IMR-90 (cell line): ENCODE measurements at regions not wholly inside any gene's neighbourhood (a gene's known extent, or its start where the extent isn't known, plus 50 kb on each side); places are given as distances from the start of the nearest gene placed in this dataset.

Source experiments
- ATAC-seq: fragments of 200-7000 bp; cut with Tn5 transposase; 2 replicates; pipeline ENCODE4 v1.9.1; 2020; ENCODE audit warnings: low read depth, mild to moderate bottlenecking, moderate library complexity
- BruUV-seq: library from RNA; stranded (reverse); fragments of 400-500 nt; replicated peaks from 2 replicates; lab custom pipeline; 2021; lab: Mats Ljungman, UMichigan
- CTCF ChIA-PET: fragments of 300-600 bp; formaldehyde crosslinking; extraction: SDS; loops from one replicate; lab custom pipeline; 2021; ENCODE audit warnings: antibody characterized with exemption; lab: Yijun Ruan, JAX
- POLR2A ChIA-PET: fragments of 300-600 bp; sonication (Branson Sonifier 250); formaldehyde crosslinking; loops from one replicate; lab custom pipeline; 2022; ENCODE audit warnings: antibody characterized with exemption; ENCODE audit not compliant: unreplicated experiment; lab: Charles Lee
- DNase-seq: peaks from one replicate; pipeline ENCODE4 v3.0.0; 2013
- H2AFZ ChIP-seq: replicated peaks from 2 replicates; pipeline ENCODE3; 2013; ENCODE audit warnings: low read length, mild to moderate bottlenecking; ENCODE audit not compliant: poor library complexity
- H2AK5ac ChIP-seq: 2 replicates; pipeline ENCODE4 v1.6.1; 2013; ENCODE audit warnings: low read depth, low read length, inconsistent platforms
- H2AK9ac ChIP-seq: replicated peaks from 2 replicates; pipeline ENCODE3; 2013; ENCODE audit warnings: mild to moderate bottlenecking, low read depth, low read length, moderate library complexity; ENCODE audit not compliant: poor library complexity
- H2BK120ac ChIP-seq: 2 replicates; pipeline ENCODE4 v1.6.1; 2013; ENCODE audit warnings: low read depth, low read length, inconsistent platforms
- H2BK15ac ChIP-seq: 3 replicates; pipeline ENCODE4 v1.6.1; 2013; ENCODE audit warnings: low read depth, low read length, inconsistent platforms
- H2BK20ac ChIP-seq: 2 replicates; pipeline ENCODE4 v1.6.1; 2013; ENCODE audit warnings: low read depth, mild to moderate bottlenecking, inconsistent platforms, low read length, moderate library complexity
- H2BK5ac ChIP-seq: 2 replicates; pipeline ENCODE4 v1.6.1; 2013; ENCODE audit warnings: mild to moderate bottlenecking, low read depth, low read length, inconsistent platforms; ENCODE audit not compliant: poor library complexity, severe bottlenecking
- H3K14ac ChIP-seq: replicated peaks from 2 replicates; pipeline ENCODE4 v1.6.1; 2013; ENCODE audit warnings: low read depth, low read length, inconsistent platforms
- H3K18ac ChIP-seq: 2 replicates; pipeline ENCODE4 v1.6.1; 2013; ENCODE audit warnings: low read depth, low read length, control low read depth
- H3K23ac ChIP-seq: 2 replicates; pipeline ENCODE4 v1.6.1; 2013; ENCODE audit warnings: low read depth, low read length, inconsistent platforms
- H3K27ac ChIP-seq: 2 replicates; pipeline ENCODE4 v1.5.1; 2013; ENCODE audit warnings: mild to moderate bottlenecking, control low read depth, low read length; ENCODE audit not compliant: insufficient read depth
- H3K27me3 ChIP-seq: 2 replicates; pipeline ENCODE4 v1.6.1; 2013; ENCODE audit warnings: low read length; ENCODE audit not compliant: control insufficient read depth, insufficient read depth
- H3K36me3 ChIP-seq: 2 replicates; pipeline ENCODE4 v1.6.1; 2013; ENCODE audit warnings: low read length, mixed read lengths; ENCODE audit not compliant: control insufficient read depth, insufficient read depth
- H3K4ac ChIP-seq: 2 replicates; pipeline ENCODE4 v1.6.1; 2013; ENCODE audit warnings: low read depth, low read length, inconsistent platforms
- H3K4me1 ChIP-seq: 2 replicates; pipeline ENCODE4 v1.6.1; 2013; ENCODE audit warnings: low read length, mixed read lengths; ENCODE audit not compliant: control insufficient read depth, insufficient read depth
- H3K4me2 ChIP-seq: 2 replicates; pipeline ENCODE4 v1.6.1; 2013; ENCODE audit warnings: low read depth, mild to moderate bottlenecking, control low read depth, low read length, moderate library complexity
- H3K4me3 ChIP-seq: 2 replicates; pipeline ENCODE4 v1.5.1; 2013; ENCODE audit warnings: low read depth, mild to moderate bottlenecking, control low read depth, low read length, moderate library complexity; ENCODE audit not compliant: insufficient read depth
- H3K56ac ChIP-seq: 2 replicates; pipeline ENCODE4 v1.6.1; 2013; ENCODE audit warnings: low read length, inconsistent platforms; ENCODE audit not compliant: insufficient read depth; ENCODE audit errors: extremely low read depth
- H3K79me1 ChIP-seq, 2 experiments: 2 replicates each; pipeline ENCODE4 v1.6.1; 2013; ENCODE audit warnings: low read length in 2 of 2, inconsistent platforms in 1 of 2, low read depth in 1 of 2
- H3K9ac ChIP-seq: 2 replicates; pipeline ENCODE4 v1.6.1; 2013; ENCODE audit warnings: low read depth, low read length, control low read depth
- H3K9me1 ChIP-seq: 2 replicates; pipeline ENCODE4 v1.6.1; 2013; ENCODE audit warnings: low read length, inconsistent platforms; ENCODE audit not compliant: insufficient read depth
- H3K9me3 ChIP-seq: 2 replicates; pipeline ENCODE4 v1.6.1; 2013; ENCODE audit warnings: low read length; ENCODE audit not compliant: control insufficient read depth, insufficient read depth
- H4K20me1 ChIP-seq: 2 replicates; pipeline ENCODE4 v1.6.1; 2013; ENCODE audit warnings: low read length, inconsistent platforms; ENCODE audit not compliant: insufficient read depth
- H4K5ac ChIP-seq: 2 replicates; pipeline ENCODE4 v1.6.1; 2013; ENCODE audit warnings: mild to moderate bottlenecking, low read depth, low read length, control low read depth
- H4K8ac ChIP-seq, 2 experiments: 2 replicates each; pipeline ENCODE4 v1.6.1; 2013; ENCODE audit warnings: low read depth in 2 of 2, low read length in 2 of 2, control low read depth in 1 of 2, inconsistent platforms in 1 of 2
- H4K91ac ChIP-seq: 2 replicates; pipeline ENCODE4 v1.6.1; 2013; ENCODE audit warnings: low read depth, low read length, inconsistent platforms; ENCODE audit not compliant: insufficient read depth
- CEBPB ChIP-seq: IDR thresholded peaks from 2 replicates; pipeline ENCODE4 v1.6.1; 2012; ENCODE audit warnings: low read depth, low read length, improper control_type of control experiment
- CHD1 ChIP-seq: IDR thresholded peaks from 2 replicates; pipeline ENCODE4 v1.6.1; 2012; ENCODE audit warnings: low read depth, low read length, improper control_type of control experiment
- MAZ ChIP-seq: IDR thresholded peaks from 2 replicates; pipeline ENCODE4 v1.6.1; 2012; ENCODE audit warnings: low read depth, mild to moderate bottlenecking, low read length, improper control_type of control experiment, moderate library complexity, borderline replicate concordance
- SMC3 ChIP-seq: fragments of 150-350 bp; IDR thresholded peaks from 2 replicates; pipeline ENCODE4 v1.6.1; 2016; ENCODE audit warnings: low read depth, mild to moderate bottlenecking, antibody characterized with exemption, low read length, moderate library complexity
- WGBS, 2 experiments: methylation state at CpG; one replicate each; pipeline versions ENCODE4 v1.1.5 to v1.1.7; 2013; ENCODE audit warnings: missing lambda C conversion rate in 2 of 2; ENCODE audit not compliant: insufficient read length in 1 of 2; ENCODE audit errors: extremely low coverage in 2 of 2; 5-methylcytosine and 5-hydroxymethylcytosine counted together
- dilution Hi-C: fragments of 300-500 bp; cut with HindIII; formaldehyde crosslinking; loops from one replicate; pipeline ENCODE4 v1.14.3; 2018; ENCODE audit warnings: low sequenced_read_pairs; ENCODE audit not compliant: unreplicated experiment
- in situ Hi-C: fragments of 300-500 bp; cut with MboI; formaldehyde crosslinking; loops from 3 replicates; pipeline ENCODE4 v1.14.3; 2019; ENCODE audit warnings: low sequenced_read_pairs, inconsistent platforms, mixed read lengths
- intact Hi-C: fragments of 100-400 bp; cut with micrococcal nuclease; formaldehyde crosslinking; loops from 2 replicates; pipeline ENCODE4 v1.10.0; 2022
- TF ChIP-seq, protein P1 (sequence below): fragments of 150-350 bp; IDR thresholded peaks from 2 replicates; pipeline ENCODE4 v1.6.1; 2016; ENCODE audit warnings: low read depth, mild to moderate bottlenecking, low read length, moderate library complexity, borderline replicate concordance
- TF ChIP-seq, protein P2 (sequence below): fragments of 150-350 bp; IDR thresholded peaks from 2 replicates; pipeline ENCODE4 v1.6.1; 2017; ENCODE audit warnings: mild to moderate bottlenecking, antibody characterized with exemption, low read length, low read depth

DNA sequence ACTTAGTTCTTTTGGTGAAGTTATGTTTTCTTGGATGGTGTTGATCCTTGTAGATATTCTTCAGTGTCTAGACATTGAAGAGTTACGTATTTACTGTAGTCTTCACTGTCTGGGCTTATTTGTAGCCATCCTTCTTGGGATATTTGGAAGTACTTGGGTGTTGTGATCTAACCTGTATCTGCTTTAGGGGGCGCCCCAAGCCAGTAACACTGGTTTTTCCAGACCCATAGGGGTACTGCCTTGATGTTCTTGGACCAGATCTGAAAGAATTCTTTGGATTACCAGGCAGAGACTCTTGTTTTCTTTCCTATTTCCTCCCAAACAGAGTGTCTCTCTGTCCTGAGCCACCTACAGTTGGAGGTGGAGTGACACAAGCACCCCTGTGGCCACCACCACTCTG lies 309.1 kb upstream of the IMPG1 start:
- intact Hi-C loops, result no loop called here
- H2AFZ ChIP-seq, result no peak overlapping the region
- H3K4me2 ChIP-seq, result no peak overlapping the region
- ATAC-seq (no peak), DNase-seq (no peak)
- H2BK120ac ChIP-seq, result no peak overlapping the region
- H3K14ac ChIP-seq, result no peak overlapping the region
- no peak overlapping the region for H2BK15ac ChIP-seq
- dilution Hi-C loops, result no loop called here
- ChIA-PET CTCF (no interaction called here), POLR2A (no interaction called here)
- no peak overlapping the region for H3K4me3 ChIP-seq
- H4K8ac ChIP-seq, result no peak overlapping the region
- TF ChIP-seq, protein P1, sequence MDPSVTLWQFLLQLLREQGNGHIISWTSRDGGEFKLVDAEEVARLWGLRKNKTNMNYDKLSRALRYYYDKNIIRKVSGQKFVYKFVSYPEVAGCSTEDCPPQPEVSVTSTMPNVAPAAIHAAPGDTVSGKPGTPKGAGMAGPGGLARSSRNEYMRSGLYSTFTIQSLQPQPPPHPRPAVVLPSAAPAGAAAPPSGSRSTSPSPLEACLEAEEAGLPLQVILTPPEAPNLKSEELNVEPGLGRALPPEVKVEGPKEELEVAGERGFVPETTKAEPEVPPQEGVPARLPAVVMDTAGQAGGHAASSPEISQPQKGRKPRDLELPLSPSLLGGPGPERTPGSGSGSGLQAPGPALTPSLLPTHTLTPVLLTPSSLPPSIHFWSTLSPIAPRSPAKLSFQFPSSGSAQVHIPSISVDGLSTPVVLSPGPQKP, result no peak
- TF ChIP-seq, protein P2, sequence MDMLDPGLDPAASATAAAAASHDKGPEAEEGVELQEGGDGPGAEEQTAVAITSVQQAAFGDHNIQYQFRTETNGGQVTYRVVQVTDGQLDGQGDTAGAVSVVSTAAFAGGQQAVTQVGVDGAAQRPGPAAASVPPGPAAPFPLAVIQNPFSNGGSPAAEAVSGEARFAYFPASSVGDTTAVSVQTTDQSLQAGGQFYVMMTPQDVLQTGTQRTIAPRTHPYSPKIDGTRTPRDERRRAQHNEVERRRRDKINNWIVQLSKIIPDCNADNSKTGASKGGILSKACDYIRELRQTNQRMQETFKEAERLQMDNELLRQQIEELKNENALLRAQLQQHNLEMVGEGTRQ, result no peak
- no peak for TF ChIP-seq CEBPB
- no peak for TF ChIP-seq CHD1
- TF ChIP-seq MAZ, result no peak
- TF ChIP-seq SMC3, result no peak
- peaks cover 21% of the 10 kb centered on the region for H3K9me3 ChIP-seq
- H3K9ac ChIP-seq, result no peak overlapping the region
- no peak overlapping the region for H3K18ac ChIP-seq
- no peaks in the 10 kb centered on the region for H3K36me3 ChIP-seq
- in situ Hi-C loops, result no loop called here
- no peak overlapping the region for H2BK5ac ChIP-seq
- H3K4me1 ChIP-seq, result no peaks in the 10 kb centered on the region
- no peak overlapping the region for H3K23ac ChIP-seq
- WGBS, 2 experiments, result 80% methylated on average over 1 of the region's 2 CpGs; no CpG with 5 or more reads in 1 of the 2 experiments
- no peak overlapping the region for H2BK20ac ChIP-seq
- H3K79me1 ChIP-seq, result no peaks in the 10 kb centered on the region
- BruUV-seq, result no TSS peak
- H3K27ac ChIP-seq, result no peak overlapping the region
- no peak overlapping the region for H3K56ac ChIP-seq
- no peak overlapping the region for H4K91ac ChIP-seq
- H2AK9ac ChIP-seq, result no peak overlapping the region
- no peak overlapping the region for H4K5ac ChIP-seq
- H3K4ac ChIP-seq, result no peak overlapping the region
- H4K20me1 ChIP-seq, result no peaks in the 10 kb centered on the region
- no peaks in the 10 kb centered on the region for H3K27me3 ChIP-seq
- H2AK5ac ChIP-seq, result no peak overlapping the region
- H3K9me1 ChIP-seq, result no peaks in the 10 kb centered on the region
